AG04449 (cell line): ENCODE measurements at regions not wholly inside any gene's neighbourhood (a gene's known extent, or its start where the extent isn't known, plus 50 kb on each side); places are given as distances from the start of the nearest gene placed in this dataset.

Source experiments
- CTCF ChIA-PET: fragments of 350-600 bp; formaldehyde crosslinking; extraction: SDS; loops from one replicate; lab custom pipeline; 2021; ENCODE audit warnings: antibody characterized with exemption; lab: Yijun Ruan, JAX
- POLR2A ChIA-PET: fragments of 400-600, 350-600 bp; formaldehyde crosslinking; extraction: SDS; loops from one replicate; lab custom pipeline; 2020; ENCODE audit warnings: antibody characterized with exemption, inconsistent platforms; lab: Yijun Ruan, JAX
- DNase-seq: peaks from one replicate; pipeline ENCODE4 v3.0.0-alpha.2; 2010; ENCODE audit warnings: low read depth, low spot score
- H3K4me3 ChIP-seq: 2 replicates; pipeline ENCODE4 v1.5.1; 2011; ENCODE audit warnings: low read depth, mild to moderate bottlenecking, control low read depth, low read length
- CTCF ChIP-seq: IDR thresholded peaks from one replicate; pipeline ENCODE4 v1.5.1; 2011; ENCODE audit warnings: mild to moderate bottlenecking, moderate library complexity, low read length, control low read depth, inconsistent platforms; ENCODE audit not compliant: insufficient read depth; ENCODE audit errors: missing control alignments

GRCh38 chr5:163855754-163856153 is 350.3 kb downstream of the MAT2B start:
- POLR2A ChIA-PET = no interaction called here
- no peak for DNase-seq
- CTCF ChIA-PET = no interaction called here
- no peak for TF ChIP-seq CTCF
- H3K4me3 ChIP-seq = no peak overlapping the region

- ChIA-PET CTCF (no interaction called here), POLR2A (no interaction called here)
- no peak for DNase-seq
- H3K4me3 ChIP-seq = no peak overlapping the region
- TF ChIP-seq CTCF = no peak
These were observed 356.3 kb downstream of the MAT2B start for GRCh38 chr5:163861670-163862069.

- ChIA-PET CTCF (no interaction called here), POLR2A (no interaction called here)
- DNase-seq = no peak
- TF ChIP-seq CTCF = no peak
- no peak overlapping the region for H3K4me3 ChIP-seq
These were observed 361.9 kb downstream of the MAT2B start for GRCh38 chr5:163867324-163867723.

GRCh38 chr5:163867738-163868137 is 362.3 kb downstream of the MAT2B start:
- DNase-seq = no peak
- H3K4me3 ChIP-seq = no peak overlapping the region
- ChIA-PET CTCF (no interaction called here), POLR2A (no interaction called here)
- TF ChIP-seq CTCF = no peak

GRCh38 chr5:163869581-163869980 is 364.2 kb downstream of the MAT2B start:
- CTCF ChIA-PET = no interaction called here
- H3K4me3 ChIP-seq = no peak overlapping the region
- TF ChIP-seq CTCF = no peak
- POLR2A ChIA-PET = no interaction called here
- no peak for DNase-seq

GRCh38 chr5:163870441-163870840 is 365.0 kb downstream of the MAT2B start:
- TF ChIP-seq CTCF = no peak
- no peak overlapping the region for H3K4me3 ChIP-seq
- ChIA-PET CTCF (no interaction called here), POLR2A (no interaction called here)
- DNase-seq = no peak
